Upper lobe of right lung (tissue), 1 donor: ENCODE measurements at regions not wholly inside any gene's neighbourhood (a gene's known extent, or its start where the extent isn't known, plus 50 kb on each side); places are given as distances from the start of the nearest gene placed in this dataset. TPM values are rescaled to one million over a fixed set of nuclear protein-coding genes. Genes with fewer than 3 reads are reported as not detected.
"Not testable (repeated sequence)": the region's sequence is repeated elsewhere in the genome, so short reads cannot be mapped to it uniquely, and the experiment has no call there.

ENCODE experiments used
- ATAC-seq: fragments of 200-7000 bp; cut with Tn5 transposase; one replicate; pipeline ENCODE4 v1.9.1; 2020; ENCODE audit warnings: mild to moderate bottlenecking, moderate library complexity
- DNase-seq: peaks from one replicate; pipeline ENCODE4 v3.0.0-alpha.2; 2020
- H3K27ac ChIP-seq: fragments of 200-600 bp; one replicate; pipeline ENCODE4 v1.8.0; 2022
- H3K27me3 ChIP-seq: fragments of 200-600 bp; one replicate; pipeline ENCODE4 v1.8.0; 2022; ENCODE audit warnings: mild to moderate bottlenecking
- H3K36me3 ChIP-seq: fragments of 200-600 bp; one replicate; pipeline ENCODE4 v1.8.0; 2022
- H3K4me1 ChIP-seq: fragments of 200-600 bp; one replicate; pipeline ENCODE4 v1.8.0; 2022
- H3K4me3 ChIP-seq: fragments of 200-600 bp; one replicate; pipeline ENCODE4 v1.8.0; 2022; ENCODE audit warnings: mild to moderate bottlenecking
- H3K9me3 ChIP-seq: fragments of 200-600 bp; one replicate; pipeline ENCODE4 v1.8.0; 2022
- intact Hi-C: fragments of 100-400 bp; cut with DNase I; formaldehyde crosslinking; loops from one replicate; pipeline ENCODE4 v1.11.0; 2022
- microRNA-seq: library from miRNA; unstranded; fragments of <30 nt; microRNA quantifications from one replicate; pipeline ENCODE4 v1.2.0, GENCODE V29; 2020; ENCODE audit warnings: borderline microRNAs expressed
- TF ChIP-seq, protein P1 (sequence below): fragments of 200-600 bp; IDR thresholded peaks from one replicate; pipeline ENCODE4 v1.8.0; 2022; ENCODE audit warnings: antibody characterized with exemption
- donor health status: DM: no; HTN: yes; CAD: no; lungs with severe emphysema.

GRCh38 chr16:5158494-5158893, 60.9 kb upstream of the EEF2KMT start:
- DNase-seq (no peak), ATAC-seq (no peak)
- no peaks in the 10 kb centered on the region for H3K27me3 ChIP-seq
- no peaks in the 10 kb centered on the region for H3K36me3 ChIP-seq
- no peaks in the 10 kb centered on the region for H3K4me1 ChIP-seq
- no peaks in the 10 kb centered on the region for H3K9me3 ChIP-seq
- TF ChIP-seq, protein P1, sequence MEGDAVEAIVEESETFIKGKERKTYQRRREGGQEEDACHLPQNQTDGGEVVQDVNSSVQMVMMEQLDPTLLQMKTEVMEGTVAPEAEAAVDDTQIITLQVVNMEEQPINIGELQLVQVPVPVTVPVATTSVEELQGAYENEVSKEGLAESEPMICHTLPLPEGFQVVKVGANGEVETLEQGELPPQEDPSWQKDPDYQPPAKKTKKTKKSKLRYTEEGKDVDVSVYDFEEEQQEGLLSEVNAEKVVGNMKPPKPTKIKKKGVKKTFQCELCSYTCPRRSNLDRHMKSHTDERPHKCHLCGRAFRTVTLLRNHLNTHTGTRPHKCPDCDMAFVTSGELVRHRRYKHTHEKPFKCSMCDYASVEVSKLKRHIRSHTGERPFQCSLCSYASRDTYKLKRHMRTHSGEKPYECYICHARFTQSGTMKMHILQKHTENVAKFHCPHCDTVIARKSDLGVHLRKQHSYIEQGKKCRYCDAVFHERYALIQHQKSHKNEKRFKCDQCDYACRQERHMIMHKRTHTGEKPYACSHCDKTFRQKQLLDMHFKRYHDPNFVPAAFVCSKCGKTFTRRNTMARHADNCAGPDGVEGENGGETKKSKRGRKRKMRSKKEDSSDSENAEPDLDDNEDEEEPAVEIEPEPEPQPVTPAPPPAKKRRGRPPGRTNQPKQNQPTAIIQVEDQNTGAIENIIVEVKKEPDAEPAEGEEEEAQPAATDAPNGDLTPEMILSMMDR = no peak
- H3K27ac ChIP-seq = no peak overlapping the region
- intact Hi-C loops = no loop called here
- no peak overlapping the region for H3K4me3 ChIP-seq

- H3K27me3 ChIP-seq, H3K4me1 ChIP-seq, H3K9me3 ChIP-seq, H3K36me3 ChIP-seq, DNase-seq, intact Hi-C loops, ATAC-seq, H3K4me3 ChIP-seq, H3K27ac ChIP-seq: not testable (repeated sequence)
Observed at GRCh38 chr16:5156486-5156885, 58.9 kb upstream of the EEF2KMT start.

GRCh38 chr16:5154006-5154405, 56.4 kb upstream of the EEF2KMT start:
- H3K9me3 ChIP-seq, ATAC-seq, H3K4me3 ChIP-seq, DNase-seq, H3K27me3 ChIP-seq, H3K36me3 ChIP-seq, H3K4me1 ChIP-seq, intact Hi-C loops, H3K27ac ChIP-seq: not testable (repeated sequence)

DNA sequence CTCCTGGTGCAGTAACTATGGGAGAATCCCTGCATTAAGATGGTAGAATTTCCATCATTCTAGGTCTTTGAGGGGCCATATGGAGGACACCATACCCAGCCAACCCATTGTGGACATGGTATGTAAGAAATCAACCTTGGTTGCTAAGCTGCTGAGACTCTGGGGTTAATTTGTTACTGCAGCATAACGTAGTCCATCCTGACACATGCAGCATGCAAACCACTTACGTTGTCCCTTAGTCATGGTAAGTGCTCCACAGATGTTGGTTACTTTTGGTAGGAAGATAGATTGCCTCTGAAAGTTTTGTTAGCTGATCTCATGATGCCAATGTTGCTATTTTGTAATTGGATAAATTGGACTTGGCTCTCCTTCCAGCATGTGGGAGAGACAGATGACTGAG, 53.8 kb upstream of the EEF2KMT start:
- DNase-seq, ATAC-seq, intact Hi-C loops: not testable (repeated sequence)

More for the DNA sequence above, 53.8 kb upstream of the EEF2KMT start:
- not testable (repeated sequence) for H3K4me1 ChIP-seq, H3K27me3 ChIP-seq, H3K36me3 ChIP-seq, H3K27ac ChIP-seq, H3K9me3 ChIP-seq, H3K4me3 ChIP-seq

Small RNAs in the stretch of these regions (microRNA-seq; reads per million reads assigned to microRNA genes)
- gene MIR8065 = not detected
